Head of caudate nucleus (tissue), 42 donors: ENCODE measurements at regions not wholly inside any gene's neighbourhood (a gene's known extent, or its start where the extent isn't known, plus 50 kb on each side); places are given as distances from the start of the nearest gene placed in this dataset.
"Not testable (repeated sequence)": the region's sequence is repeated elsewhere in the genome, so short reads cannot be mapped to it uniquely, and the experiment has no call there.

Experiments used
- DNase-seq, 42 donors: peaks; one replicate each; pipeline versions ENCODE4 v3.0.0 to v3.0.0-alpha.2; 2020 to 2021; ENCODE audit warnings: mixed read lengths in 7 of 42
- intact Hi-C: fragments of 100-400 bp; cut with DNase I; formaldehyde crosslinking; loops from one replicate; pipeline ENCODE4 v1.15.0; 2022

DNA sequence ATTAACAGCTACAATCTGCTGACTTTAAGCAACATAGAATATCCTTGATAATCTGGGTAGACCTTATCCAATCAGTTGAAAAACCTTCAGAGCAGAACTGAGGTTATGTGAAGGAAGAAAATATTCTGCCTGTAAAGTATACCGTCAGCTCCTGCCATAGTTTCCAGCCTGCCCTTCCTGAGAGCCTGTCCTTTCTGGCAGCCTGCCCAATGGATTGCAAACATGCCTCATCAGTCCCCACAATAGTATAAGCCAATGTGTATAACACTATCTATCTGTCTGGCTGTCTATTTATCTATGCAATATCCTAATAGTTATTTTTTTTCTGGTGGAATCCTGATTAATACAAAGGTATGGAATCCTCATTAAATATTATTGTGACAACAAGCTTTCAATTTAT, 489.2 kb upstream of the KCND2 start:
- DNase-seq, result peak in 1 of 42 donors; percentile 6
- intact Hi-C loops, result no loop called here

DNA sequence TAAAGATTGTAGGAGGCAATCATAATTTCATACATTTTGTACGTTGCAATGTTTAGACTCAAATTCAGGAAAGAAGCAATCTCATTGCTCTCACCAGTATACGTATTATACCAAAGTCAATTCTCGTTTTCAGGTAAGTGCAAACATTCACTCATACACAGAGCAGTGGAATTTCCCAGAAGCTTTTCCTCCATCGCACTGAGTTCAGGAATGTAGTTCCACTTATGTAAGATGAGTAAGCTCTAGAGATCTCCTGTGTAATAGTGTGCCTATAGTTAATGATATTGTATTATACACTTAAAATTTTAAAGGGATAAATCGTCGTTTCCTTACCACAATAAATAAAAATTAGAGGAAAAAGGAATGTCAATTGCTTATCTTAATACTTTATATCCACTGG, 470.8 kb upstream of the KCND2 start:
- intact Hi-C loops, result no loop called here

DNA sequence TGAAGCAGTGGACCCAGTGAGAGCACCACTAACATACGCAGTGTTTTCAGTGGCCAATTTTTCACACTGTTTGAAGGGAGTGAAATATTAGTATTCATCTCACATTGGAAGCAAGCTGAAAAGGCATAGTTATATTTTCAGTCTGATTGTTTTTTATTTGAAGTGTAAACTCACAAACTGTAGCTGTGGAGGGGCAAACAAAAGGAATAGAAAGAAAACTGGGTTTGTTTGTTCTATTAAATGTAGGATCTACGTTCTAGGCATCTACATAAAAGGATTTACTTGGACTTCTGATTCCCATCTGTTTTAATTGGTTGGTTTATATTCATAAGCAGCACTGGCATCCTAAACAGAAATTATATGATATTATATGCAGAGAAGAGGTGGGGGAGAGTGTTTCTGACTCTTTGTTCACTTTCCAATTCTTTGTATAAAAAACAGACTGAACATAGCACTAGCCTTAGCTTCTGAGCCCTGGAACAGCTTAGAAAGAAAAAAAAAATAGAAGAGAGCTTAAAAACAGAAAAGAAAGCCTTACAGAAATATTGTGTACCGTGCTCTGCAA, 447.8 kb upstream of the KCND2 start:
- intact Hi-C loops, result no loop called here
- no peak for DNase-seq

More for the DNA sequence above, 470.8 kb upstream of the KCND2 start:
- no peak for DNase-seq

- no peak for DNase-seq
- intact Hi-C loops, result no loop called here
Observed at GRCh38 chr7:119826547-119826946, 446.4 kb upstream of the KCND2 start.

- intact Hi-C loops, result no loop called here
- no peak for DNase-seq
Observed at GRCh38 chr7:119838444-119838843, 434.5 kb upstream of the KCND2 start.

DNA sequence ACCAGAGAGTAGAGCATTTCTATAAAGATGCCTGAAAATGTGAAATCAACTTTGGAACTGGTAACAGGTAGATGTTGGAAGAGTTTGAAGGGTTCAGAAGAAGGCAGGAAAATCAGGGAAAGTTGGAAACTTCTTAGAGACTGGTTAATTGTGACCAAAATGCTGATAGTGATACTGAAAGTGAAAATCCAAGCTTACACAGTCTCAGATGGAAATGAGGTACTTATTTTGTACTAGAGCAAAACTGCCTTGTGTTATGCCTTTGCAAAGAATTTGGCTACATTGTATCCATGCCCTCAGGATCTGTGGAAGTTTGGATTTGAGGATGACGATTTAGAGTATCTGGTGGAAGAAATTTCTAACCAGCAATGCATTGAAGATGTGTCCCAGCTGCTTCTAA, 430.6 kb upstream of the KCND2 start:
- no peak for DNase-seq
- intact Hi-C loops, result no loop called here

DNA sequence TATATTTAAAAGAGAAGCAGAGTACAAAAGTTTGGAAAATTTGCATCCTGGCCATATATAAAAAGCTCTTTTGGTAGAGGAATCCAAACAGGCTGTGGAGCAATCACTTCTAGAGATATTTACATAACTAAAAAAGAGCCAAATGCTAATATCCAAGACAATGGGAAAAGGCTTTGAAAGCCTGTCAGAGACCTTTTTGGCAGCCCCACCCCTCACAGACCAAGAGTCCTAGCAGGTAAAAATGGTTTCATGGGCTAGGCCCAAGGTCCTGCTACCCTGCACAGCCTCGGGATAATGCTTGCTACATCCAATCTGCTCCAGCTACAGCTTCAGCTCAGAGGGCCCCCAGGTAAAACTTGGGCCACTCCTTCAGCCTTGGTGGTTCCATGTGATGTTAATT, 430.2 kb upstream of the KCND2 start:
- intact Hi-C loops, result no loop called here
- DNase-seq, result no peak

DNA sequence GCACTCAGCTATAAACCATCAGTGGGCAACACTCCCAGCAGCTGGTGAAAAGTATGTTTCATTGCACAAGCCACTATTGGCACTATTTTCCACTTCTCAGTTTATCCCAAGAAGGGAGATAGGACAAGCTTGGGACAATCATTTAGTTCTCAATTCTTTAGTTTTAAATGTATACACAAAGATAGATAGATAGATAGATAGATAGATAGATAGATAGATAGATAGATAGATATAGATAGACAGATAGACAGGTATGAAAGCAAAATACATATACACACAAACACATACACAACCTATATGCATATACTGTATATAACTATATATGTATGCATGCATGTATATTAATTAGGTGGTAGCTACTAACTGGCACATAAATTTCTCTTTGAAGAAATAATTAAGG, 411.6 kb upstream of the KCND2 start:
- no peak for DNase-seq
- intact Hi-C loops, result no loop called here

- intact Hi-C loops, result no loop called here
- DNase-seq, result no peak
Observed at GRCh38 chr7:119868387-119868786, 404.6 kb upstream of the KCND2 start.

DNA sequence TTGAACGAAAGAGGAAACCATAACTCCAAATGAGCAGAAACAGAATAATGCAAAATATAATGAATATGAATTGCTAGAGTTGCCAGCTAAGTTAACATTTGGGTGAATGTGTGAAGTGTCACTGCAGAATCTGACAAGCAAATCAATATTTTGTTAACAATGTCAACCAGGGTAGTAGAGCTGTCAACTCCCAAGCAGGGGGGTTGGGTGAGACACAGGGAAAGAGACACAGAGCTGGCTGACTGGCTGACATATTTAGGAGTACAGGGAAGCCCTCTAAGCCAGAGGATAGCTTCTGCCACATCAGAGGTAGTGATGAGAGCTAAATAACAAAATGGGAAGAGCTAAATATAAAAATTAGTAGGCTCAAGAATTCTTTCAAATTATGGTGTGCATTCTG, 393.1 kb upstream of the KCND2 start:
- no peak for DNase-seq
- intact Hi-C loops, result no loop called here

- DNase-seq, result no peak
- intact Hi-C loops, result no loop called here
Observed at GRCh38 chr7:119886007-119886406, 387.0 kb upstream of the KCND2 start.

DNA sequence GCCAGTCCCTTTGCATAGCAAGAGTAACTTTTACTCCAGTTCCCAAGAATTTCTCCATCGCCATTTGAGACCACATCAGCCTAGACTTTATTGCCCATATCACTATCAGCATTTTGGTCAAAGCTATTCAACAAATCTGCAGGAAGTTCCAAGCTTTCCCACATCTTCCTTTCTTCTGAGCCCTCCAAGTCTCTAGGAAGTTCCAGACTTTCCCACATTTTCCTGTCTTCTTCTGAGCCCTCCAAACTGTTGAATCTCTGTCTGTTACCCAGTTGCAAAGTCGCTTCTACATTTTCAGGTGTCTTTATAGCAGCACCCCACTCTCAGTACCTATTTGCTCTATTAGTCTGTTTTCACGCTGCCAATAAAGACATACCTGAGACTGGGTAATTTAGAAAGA, 386.4 kb upstream of the KCND2 start:
- intact Hi-C loops, DNase-seq: not testable (repeated sequence)

GRCh38 chr7:119888251-119888650, 384.7 kb upstream of the KCND2 start:
- DNase-seq, result no peak
- intact Hi-C loops, result no loop called here

DNA sequence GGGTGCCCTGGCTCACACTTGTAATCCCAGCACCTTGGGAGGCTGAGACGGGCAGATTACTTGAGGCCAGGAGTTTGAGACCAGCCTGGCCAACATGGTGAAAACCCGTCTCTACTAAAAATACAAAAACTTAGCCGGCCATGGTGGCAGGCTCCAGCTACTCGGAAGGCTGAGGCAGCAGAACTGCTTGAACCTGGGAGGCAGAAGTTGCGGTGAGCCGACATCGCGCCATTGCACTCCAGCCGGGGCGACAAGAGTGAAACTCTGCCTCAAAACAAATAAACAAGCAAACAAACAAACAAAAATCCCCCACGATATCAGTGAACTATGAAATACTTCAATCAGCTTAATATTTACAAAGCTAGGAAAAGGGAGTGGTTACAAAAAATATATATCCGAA, 382.3 kb upstream of the KCND2 start:
- intact Hi-C loops, result no loop called here
- no peak for DNase-seq

GRCh38 chr7:119895320-119895719, 377.7 kb upstream of the KCND2 start:
- DNase-seq, result no peak
- intact Hi-C loops, result no loop called here

DNA sequence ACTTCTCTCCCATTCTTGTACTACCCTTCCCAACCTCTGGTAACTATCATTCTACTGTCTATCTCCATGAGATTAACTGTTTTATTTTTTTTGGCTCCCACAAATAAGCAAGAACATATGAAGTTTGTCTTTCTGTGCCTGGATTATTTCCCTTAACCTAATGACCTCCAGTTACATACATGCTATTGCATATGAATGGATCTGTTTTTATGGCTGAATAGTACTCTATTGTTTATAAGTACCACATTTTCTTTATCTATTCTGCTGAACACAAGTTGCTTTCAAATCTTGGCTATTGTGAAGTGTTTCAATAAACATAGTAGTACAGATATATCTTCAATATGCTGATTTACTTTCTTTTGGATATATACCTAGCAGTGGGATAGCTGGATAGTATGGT, 376.6 kb upstream of the KCND2 start:
- intact Hi-C loops, result no loop called here
- no peak for DNase-seq

- intact Hi-C loops, result no loop called here
- peak in 3 of 42 donors; percentile 2 to 10 (median 5) for DNase-seq
Observed at GRCh38 chr7:119900996-119901672, 371.8 kb upstream of the KCND2 start.

DNA sequence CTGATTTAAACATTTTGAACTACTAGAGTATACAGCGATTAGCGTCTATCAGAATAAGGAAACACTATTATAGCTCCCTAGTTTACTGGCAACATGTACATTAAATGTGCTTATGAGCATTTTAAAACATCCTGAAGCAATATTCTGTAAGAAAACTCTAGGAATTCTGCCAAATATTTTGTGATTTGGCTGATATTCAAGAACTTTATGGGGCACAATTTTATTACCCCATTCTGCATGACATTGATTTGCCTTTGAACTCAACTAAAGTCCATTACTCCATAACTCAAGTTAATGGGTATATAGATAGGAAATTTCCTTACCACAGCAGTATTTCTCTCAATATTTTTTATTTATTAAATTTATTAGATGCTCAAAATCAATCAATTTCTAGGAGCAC, 369.9 kb upstream of the KCND2 start:
- no peak for DNase-seq
- intact Hi-C loops, result no loop called here

DNA sequence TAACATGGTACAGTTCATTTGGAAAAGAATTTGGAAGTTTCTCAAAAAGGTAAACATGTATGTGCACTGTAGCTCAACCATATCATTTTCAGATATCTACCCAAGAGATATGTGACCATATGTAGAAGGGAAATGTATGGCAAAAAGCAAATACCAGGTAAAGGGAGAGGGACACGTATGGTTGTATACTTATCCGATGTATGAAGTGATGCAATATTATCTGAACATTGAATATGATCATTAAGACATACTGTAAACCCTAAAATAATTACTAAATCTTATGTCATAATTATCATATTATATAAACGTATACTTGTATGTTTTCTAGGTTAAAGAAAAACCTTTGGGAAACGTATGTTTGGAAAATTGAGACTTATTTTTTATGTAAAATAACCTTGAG, 367.5 kb upstream of the KCND2 start:
- no peak for DNase-seq
- intact Hi-C loops, result no loop called here

DNA sequence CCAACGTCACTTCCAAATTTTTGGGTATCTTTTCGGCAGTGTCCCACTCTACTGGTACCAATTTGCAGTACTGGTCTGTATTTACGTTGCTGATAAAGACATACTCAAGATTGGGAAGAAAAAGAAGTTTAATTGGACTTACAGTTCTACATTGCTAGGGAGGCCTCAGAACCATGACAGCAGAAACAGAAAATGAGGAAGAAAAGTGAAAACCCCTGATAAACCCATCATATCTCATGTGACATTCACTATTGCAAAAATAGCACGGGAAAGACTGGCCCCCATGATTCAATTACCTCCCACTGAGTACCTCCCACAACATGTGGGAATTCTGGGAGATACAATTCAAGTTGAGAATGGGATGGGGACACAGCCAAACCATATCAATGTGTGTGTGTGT, 364.0 kb upstream of the KCND2 start:
- intact Hi-C loops, result no loop called here
- DNase-seq, result no peak

DNA sequence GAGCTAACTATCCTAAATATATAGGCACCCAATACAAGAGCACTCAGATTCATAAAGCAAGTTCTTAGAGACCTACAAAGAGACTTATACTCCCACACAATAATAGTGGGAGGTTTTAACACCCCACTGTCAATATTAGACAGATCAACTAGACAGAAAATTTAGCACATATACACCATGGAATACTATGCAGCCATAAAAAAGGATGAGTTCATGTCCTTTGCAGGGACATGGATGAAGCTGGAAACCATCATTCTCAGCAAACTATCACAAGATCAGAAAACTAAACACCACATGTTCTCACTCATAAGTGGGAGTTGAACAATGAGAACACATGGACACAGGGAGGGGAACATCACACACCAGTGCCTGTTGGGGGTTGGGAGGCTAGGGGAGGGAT, 358.9 kb upstream of the KCND2 start:
- intact Hi-C loops, DNase-seq: not testable (repeated sequence)

DNA sequence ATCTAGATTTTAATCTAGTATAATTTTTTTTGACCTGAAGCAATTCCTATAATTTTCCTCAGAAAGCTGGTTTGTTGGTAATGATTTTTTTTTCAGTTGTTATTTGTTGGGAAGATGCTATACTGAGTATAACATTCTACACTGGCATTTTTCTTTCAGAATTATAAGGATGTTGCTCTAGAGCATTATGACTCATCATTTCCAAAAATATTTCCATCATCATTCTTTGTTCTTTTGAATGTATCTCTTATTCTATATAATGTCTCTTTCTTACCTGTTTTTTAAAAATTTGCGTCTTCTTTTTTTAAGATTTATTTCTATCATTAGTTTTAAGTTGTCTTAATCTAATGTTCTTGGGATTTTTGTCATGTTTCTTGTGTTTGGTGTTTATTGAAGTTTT, 356.5 kb upstream of the KCND2 start:
- intact Hi-C loops, result no loop called here
- DNase-seq, result no peak
